Astrocyte of the spinal cord (primary cell): ENCODE measurements at regions not wholly inside any gene's neighbourhood (a gene's known extent, or its start where the extent isn't known, plus 50 kb on each side); places are given as distances from the start of the nearest gene placed in this dataset.

Source experiments
- DNase-seq: peaks from one replicate; pipeline ENCODE4 v3.0.0; 2011; ENCODE audit warnings: low read depth, low spot score
- H3K4me3 ChIP-seq: 2 replicates; pipeline ENCODE4 v1.5.1; 2011; ENCODE audit warnings: low read depth, mild to moderate bottlenecking, low read length, moderate library complexity
- CTCF ChIP-seq: IDR thresholded peaks from 2 replicates; pipeline ENCODE4 v1.5.1; 2012; ENCODE audit warnings: low read depth, mild to moderate bottlenecking, low read length, inconsistent platforms
- in situ Hi-C: cut with HindIII; loops from 2 replicates; pipeline ENCODE4 v1.10.0; 2017; ENCODE audit warnings: low sequenced_read_pairs

GRCh38 chr4:156073976-156074375, 120.3 kb upstream of the CTSO start:
- no peak overlapping the region for H3K4me3 ChIP-seq
- no peak for TF ChIP-seq CTCF
- in situ Hi-C loops: no loop called here
- DNase-seq: no peak

- in situ Hi-C loops: no loop called here
- TF ChIP-seq CTCF: no peak
- DNase-seq: no peak
- no peak overlapping the region for H3K4me3 ChIP-seq
These were observed 107.0 kb upstream of the CTSO start for GRCh38 chr4:156060661-156061060.

- DNase-seq: no peak
- no peak overlapping the region for H3K4me3 ChIP-seq
- no peak for TF ChIP-seq CTCF
- in situ Hi-C loops: no loop called here
These were observed 99.5 kb upstream of the CTSO start for GRCh38 chr4:156053174-156053573.

- H3K4me3 ChIP-seq: no peak overlapping the region
- TF ChIP-seq CTCF: no peak
- in situ Hi-C loops: no loop called here
- DNase-seq: no peak
These were observed 98.5 kb upstream of the CTSO start for GRCh38 chr4:156052116-156052515.

GRCh38 chr4:156038772-156039171, 85.1 kb upstream of the CTSO start:
- no peak for DNase-seq
- no peak overlapping the region for H3K4me3 ChIP-seq
- in situ Hi-C loops: no loop called here
- TF ChIP-seq CTCF: no peak

GRCh38 chr4:156036496-156036895, 82.8 kb upstream of the CTSO start:
- no peak overlapping the region for H3K4me3 ChIP-seq
- in situ Hi-C loops: no loop called here
- no peak for DNase-seq
- TF ChIP-seq CTCF: no peak

GRCh38 chr4:156029691-156030090, 76.0 kb upstream of the CTSO start:
- in situ Hi-C loops: no loop called here
- no peak for DNase-seq
- no peak overlapping the region for H3K4me3 ChIP-seq
- TF ChIP-seq CTCF: no peak
